Smooth muscle cell (in vitro differentiated cells): ENCODE measurements at regions not wholly inside any gene's neighbourhood (a gene's known extent, or its start where the extent isn't known, plus 50 kb on each side); places are given as distances from the start of the nearest gene placed in this dataset.

Source experiments
- DNase-seq: peaks from one replicate; lab custom pipeline; 2025; ENCODE audit not compliant: unreplicated experiment; lab: John Stamatoyannopoulos, UW
- H2AFZ ChIP-seq: fragments of 200-600 bp; sonication (generic); 2 replicates; pipeline ENCODE4 v1.6.0; 2016; ENCODE audit warnings: antibody characterized with exemption, low read depth, mild to moderate bottlenecking
- H3F3A ChIP-seq: fragments of 200-600 bp; sonication (generic); 2 replicates; pipeline ENCODE4 v1.6.0; 2017; ENCODE audit warnings: antibody characterized with exemption, low read depth
- H3K27ac ChIP-seq: fragments of 200-600 bp; sonication (generic); 2 replicates; pipeline ENCODE4 v1.5.1; 2016; ENCODE audit warnings: low read depth, mild to moderate bottlenecking
- H3K27me3 ChIP-seq: fragments of 200-600 bp; sonication (generic); 2 replicates; pipeline ENCODE4 v1.6.1; 2016; ENCODE audit warnings: low read depth, mild to moderate bottlenecking
- H3K36me3 ChIP-seq: fragments of 200-600 bp; sonication (generic); 2 replicates; pipeline ENCODE4 v1.5.1; 2016; ENCODE audit warnings: low read depth
- H3K4me1 ChIP-seq: fragments of 200-600 bp; sonication (generic); 2 replicates; pipeline ENCODE4 v1.5.1; 2016; ENCODE audit warnings: low read depth
- H3K4me2 ChIP-seq: fragments of 200-600 bp; sonication (generic); 2 replicates; pipeline ENCODE4 v1.6.0; 2016; ENCODE audit warnings: mild to moderate bottlenecking
- H3K4me3 ChIP-seq: fragments of 200-600 bp; sonication (generic); 2 replicates; pipeline ENCODE4 v1.5.1; 2016; ENCODE audit warnings: mild to moderate bottlenecking
- H3K79me2 ChIP-seq: fragments of 200-600 bp; sonication (generic); 2 replicates; pipeline ENCODE4 v1.6.0; 2016; ENCODE audit warnings: low read depth, mild to moderate bottlenecking
- H3K9ac ChIP-seq: fragments of 200-600 bp; sonication (generic); 2 replicates; pipeline ENCODE4 v1.6.0; 2016; ENCODE audit warnings: low read depth
- H3K9me3 ChIP-seq: fragments of 200-600 bp; sonication (generic); replicated peaks from 2 replicates; pipeline ENCODE4 v1.5.1; 2016; ENCODE audit warnings: low read depth
- H4K20me1 ChIP-seq: fragments of 200-600 bp; sonication (generic); 2 replicates; pipeline ENCODE4 v1.6.0; 2016; ENCODE audit warnings: low read depth
- whole genome bisulfite sequencing: methylation state at CpG from one replicate; pipeline ENCODE4 v1.1.7; 2016; ENCODE audit warnings: low lambda C conversion rate; 5-methylcytosine and 5-hydroxymethylcytosine counted together
- TF ChIP-seq, protein P1 (sequence below): fragments of 200-600 bp; sonication (generic); IDR thresholded peaks from 2 replicates; pipeline ENCODE4 v1.5.1; 2017; ENCODE audit warnings: borderline replicate concordance, mild to moderate bottlenecking, antibody characterized with exemption; ENCODE audit not compliant: insufficient read depth, poor library complexity, severe bottlenecking

GRCh38 chr3:76646921-76647562 lies 392.9 kb upstream of the ROBO2 start:
- no peak overlapping the region for H3K4me3 ChIP-seq
- no peaks in the 10 kb centered on the region for H3K27me3 ChIP-seq
- H3F3A ChIP-seq: no peaks in the 10 kb centered on the region
- H3K36me3 ChIP-seq: no peaks in the 10 kb centered on the region
- TF ChIP-seq, protein P1, sequence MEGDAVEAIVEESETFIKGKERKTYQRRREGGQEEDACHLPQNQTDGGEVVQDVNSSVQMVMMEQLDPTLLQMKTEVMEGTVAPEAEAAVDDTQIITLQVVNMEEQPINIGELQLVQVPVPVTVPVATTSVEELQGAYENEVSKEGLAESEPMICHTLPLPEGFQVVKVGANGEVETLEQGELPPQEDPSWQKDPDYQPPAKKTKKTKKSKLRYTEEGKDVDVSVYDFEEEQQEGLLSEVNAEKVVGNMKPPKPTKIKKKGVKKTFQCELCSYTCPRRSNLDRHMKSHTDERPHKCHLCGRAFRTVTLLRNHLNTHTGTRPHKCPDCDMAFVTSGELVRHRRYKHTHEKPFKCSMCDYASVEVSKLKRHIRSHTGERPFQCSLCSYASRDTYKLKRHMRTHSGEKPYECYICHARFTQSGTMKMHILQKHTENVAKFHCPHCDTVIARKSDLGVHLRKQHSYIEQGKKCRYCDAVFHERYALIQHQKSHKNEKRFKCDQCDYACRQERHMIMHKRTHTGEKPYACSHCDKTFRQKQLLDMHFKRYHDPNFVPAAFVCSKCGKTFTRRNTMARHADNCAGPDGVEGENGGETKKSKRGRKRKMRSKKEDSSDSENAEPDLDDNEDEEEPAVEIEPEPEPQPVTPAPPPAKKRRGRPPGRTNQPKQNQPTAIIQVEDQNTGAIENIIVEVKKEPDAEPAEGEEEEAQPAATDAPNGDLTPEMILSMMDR: no peak
- H3K4me2 ChIP-seq: no peak overlapping the region
- 83% methylated on average over 13 of the region's 13 CpGs for WGBS
- H3K4me1 ChIP-seq: no peaks in the 10 kb centered on the region
- H3K9ac ChIP-seq: no peak overlapping the region
- H3K27ac ChIP-seq: no peak overlapping the region
- no peaks in the 10 kb centered on the region for H3K9me3 ChIP-seq
- H3K79me2 ChIP-seq: no peaks in the 10 kb centered on the region
- no peak overlapping the region for H2AFZ ChIP-seq
- no peak for DNase-seq
- H4K20me1 ChIP-seq: no peaks in the 10 kb centered on the region

DNA sequence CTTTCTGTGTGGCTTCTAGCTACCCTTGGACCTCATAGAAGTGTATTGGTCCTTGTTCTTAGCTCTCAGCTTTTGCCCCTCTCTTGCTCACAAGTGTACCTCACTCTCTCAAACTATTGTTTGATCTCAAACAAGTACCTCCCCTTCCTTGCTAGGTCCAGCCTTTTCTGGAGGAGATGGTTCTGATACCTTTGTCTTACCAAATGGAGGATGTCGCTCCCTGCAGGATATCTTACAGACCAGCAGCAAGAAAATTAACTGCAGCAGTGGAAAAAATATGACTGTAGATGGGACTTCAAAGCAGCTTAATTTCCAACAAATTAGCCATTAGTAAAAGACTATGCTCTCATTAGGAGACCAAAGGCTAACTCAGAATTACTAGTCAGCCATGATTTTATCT lies 388.1 kb upstream of the ROBO2 start:
- no peaks in the 10 kb centered on the region for H3K27me3 ChIP-seq
- no peaks in the 10 kb centered on the region for H3K36me3 ChIP-seq
- no peaks in the 10 kb centered on the region for H3K9me3 ChIP-seq
- H3K79me2 ChIP-seq: no peaks in the 10 kb centered on the region
- no peaks in the 10 kb centered on the region for H3F3A ChIP-seq
- no peak overlapping the region for H3K4me3 ChIP-seq
- no peaks in the 10 kb centered on the region for H3K4me1 ChIP-seq
- no peak overlapping the region for H3K4me2 ChIP-seq
- 81% methylated on average over 1 of the region's 1 CpG for WGBS
- no peaks in the 10 kb centered on the region for H4K20me1 ChIP-seq
- no peak overlapping the region for H2AFZ ChIP-seq
- H3K27ac ChIP-seq: no peak overlapping the region
- TF ChIP-seq, protein P1: no peak
- no peak for DNase-seq
- no peak overlapping the region for H3K9ac ChIP-seq

DNA sequence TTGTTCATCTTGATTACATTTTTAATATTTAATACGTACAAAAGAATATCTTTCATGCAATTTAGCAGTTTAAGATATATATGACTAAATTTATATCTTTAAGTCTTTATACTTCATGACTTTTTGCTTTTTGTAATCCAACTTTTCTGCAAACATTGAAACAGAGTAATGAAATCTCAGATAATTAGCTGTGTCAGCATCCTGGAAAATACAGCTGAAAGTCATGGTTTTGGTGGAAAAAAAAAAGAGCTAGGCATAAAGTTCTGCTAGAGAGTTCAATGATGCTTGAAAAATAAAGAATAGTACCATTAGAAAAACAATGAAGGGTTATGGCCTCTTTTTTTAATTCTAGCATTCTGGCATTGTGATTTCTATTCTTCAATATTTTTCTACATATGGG lies 387.4 kb upstream of the ROBO2 start:
- no peak overlapping the region for H3K27ac ChIP-seq
- TF ChIP-seq, protein P1: no peak
- H3K4me3 ChIP-seq: no peak overlapping the region
- no peaks in the 10 kb centered on the region for H4K20me1 ChIP-seq
- H3K9ac ChIP-seq: no peak overlapping the region
- no peaks in the 10 kb centered on the region for H3K36me3 ChIP-seq
- H3K27me3 ChIP-seq: no peaks in the 10 kb centered on the region
- no peak overlapping the region for H2AFZ ChIP-seq
- H3K4me2 ChIP-seq: no peak overlapping the region
- no peaks in the 10 kb centered on the region for H3K79me2 ChIP-seq
- H3F3A ChIP-seq: no peaks in the 10 kb centered on the region
- no peaks in the 10 kb centered on the region for H3K4me1 ChIP-seq
- DNase-seq: no peak
- no peaks in the 10 kb centered on the region for H3K9me3 ChIP-seq
- 90% methylated on average over 1 of the region's 1 CpG for whole genome bisulfite sequencing

DNA sequence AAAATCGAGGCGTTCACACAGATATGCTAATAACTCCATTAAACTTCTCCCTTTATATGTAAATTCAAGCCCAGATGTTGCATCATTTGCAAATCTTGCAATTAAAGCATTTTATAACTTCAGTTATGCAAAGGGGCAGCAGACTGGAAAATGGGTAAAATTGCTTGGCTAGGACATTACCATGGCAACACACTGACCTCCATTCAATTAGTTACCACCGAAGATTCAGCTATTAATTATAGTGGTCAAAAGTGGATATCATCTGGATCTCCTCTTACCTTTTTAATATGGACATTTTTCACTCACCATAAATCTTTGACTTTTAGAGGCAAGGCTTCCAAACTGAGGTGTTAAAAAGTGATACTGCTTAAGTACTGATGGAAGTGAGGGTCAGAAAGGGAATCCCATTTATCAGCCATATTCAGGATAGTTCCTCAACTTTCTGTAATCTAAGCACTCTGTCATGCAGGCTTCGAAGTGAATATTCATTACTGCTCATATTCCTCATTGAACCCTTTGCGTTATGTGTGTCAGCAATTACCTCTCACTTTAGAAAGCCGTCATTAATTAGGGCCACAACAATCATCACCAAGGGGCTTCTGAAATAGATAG lies 386.2 kb upstream of the ROBO2 start:
- H3F3A ChIP-seq: no peaks in the 10 kb centered on the region
- H3K79me2 ChIP-seq: no peaks in the 10 kb centered on the region
- no peak overlapping the region for H3K4me3 ChIP-seq
- TF ChIP-seq, protein P1: no peak
- H2AFZ ChIP-seq: no peak overlapping the region
- no peaks in the 10 kb centered on the region for H3K9me3 ChIP-seq
- H3K9ac ChIP-seq: no peak overlapping the region
- no peak for DNase-seq
- H3K4me2 ChIP-seq: no peak overlapping the region
- 90% methylated on average over 6 of the region's 6 CpGs for WGBS
- no peaks in the 10 kb centered on the region for H4K20me1 ChIP-seq
- no peaks in the 10 kb centered on the region for H3K36me3 ChIP-seq
- no peaks in the 10 kb centered on the region for H3K4me1 ChIP-seq
- no peak overlapping the region for H3K27ac ChIP-seq
- no peaks in the 10 kb centered on the region for H3K27me3 ChIP-seq
